Stimulated activated CD4-positive, alpha-beta T cell treated with anti-CD3 and anti-CD28 coated beads, Interleukin-2, amount 100 ng/mL, for 48 hours (primary cell): ENCODE measurements at regions not wholly inside any gene's neighbourhood (a gene's known extent, or its start where the extent isn't known, plus 50 kb on each side); places are given as distances from the start of the nearest gene placed in this dataset.

ENCODE experiments used
- DNase-seq, 2 donors: peaks; one replicate each; pipeline ENCODE4 v3.0.0-alpha.2; 2020

- DNase-seq = no peak
Measured at GRCh38 chr6:91864911-91865310, 1278.0 kb upstream of the MAP3K7 start.

- DNase-seq = no peak
Measured at GRCh38 chr6:91860541-91861335, 1273.9 kb upstream of the MAP3K7 start.

- no peak for DNase-seq
Measured at GRCh38 chr6:91852252-91852651, 1265.4 kb upstream of the MAP3K7 start.

GRCh38 chr6:91834813-91835212 lies 1247.9 kb upstream of the MAP3K7 start:
- DNase-seq = no peak

- no peak for DNase-seq
Measured at GRCh38 chr6:91827151-91827550, 1240.3 kb upstream of the MAP3K7 start.

GRCh38 chr6:91826128-91826527 lies 1239.3 kb upstream of the MAP3K7 start:
- no peak for DNase-seq

- DNase-seq = no peak
Measured at GRCh38 chr6:91824331-91824730, 1237.5 kb upstream of the MAP3K7 start.

- no peak for DNase-seq
Measured at GRCh38 chr6:91822581-91822980, 1235.7 kb upstream of the MAP3K7 start.

GRCh38 chr6:91816335-91816734 lies 1229.5 kb upstream of the MAP3K7 start:
- no peak for DNase-seq

- no peak for DNase-seq
Measured at GRCh38 chr6:91813641-91814040, 1226.8 kb upstream of the MAP3K7 start.

- no peak for DNase-seq
Measured at GRCh38 chr6:91812596-91813274, 1225.9 kb upstream of the MAP3K7 start.

- no peak for DNase-seq
Measured at GRCh38 chr6:91804981-91805380, 1218.1 kb upstream of the MAP3K7 start.

GRCh38 chr6:91802431-91802830 lies 1215.6 kb upstream of the MAP3K7 start:
- DNase-seq = no peak

- DNase-seq = no peak
Measured at GRCh38 chr6:91796603-91797002, 1209.7 kb upstream of the MAP3K7 start.

GRCh38 chr6:91788501-91788900 lies 1201.6 kb upstream of the MAP3K7 start:
- no peak for DNase-seq

GRCh38 chr6:91786474-91787184 lies 1199.8 kb upstream of the MAP3K7 start:
- no peak for DNase-seq

GRCh38 chr6:91782802-91783201 lies 1195.9 kb upstream of the MAP3K7 start:
- no peak for DNase-seq

- DNase-seq = no peak
Measured at GRCh38 chr6:91781946-91782345, 1195.1 kb upstream of the MAP3K7 start.

- no peak for DNase-seq
Measured at GRCh38 chr6:91780270-91780669, 1193.4 kb upstream of the MAP3K7 start.

- DNase-seq = no peak
Measured at GRCh38 chr6:91761621-91762020, 1174.7 kb upstream of the MAP3K7 start.

- DNase-seq = no peak
Measured at GRCh38 chr6:91754691-91755090, 1167.8 kb upstream of the MAP3K7 start.

GRCh38 chr6:91751526-91751925 lies 1164.7 kb upstream of the MAP3K7 start:
- no peak for DNase-seq

GRCh38 chr6:91744566-91744965 lies 1157.7 kb upstream of the MAP3K7 start:
- DNase-seq = no peak

GRCh38 chr6:91743756-91744155 lies 1156.9 kb upstream of the MAP3K7 start:
- no peak for DNase-seq
